GM12891 (cell line): ENCODE measurements at regions not wholly inside any gene's neighbourhood (a gene's known extent, or its start where the extent isn't known, plus 50 kb on each side); places are given as distances from the start of the nearest gene placed in this dataset.

Source experiments
- DNase-seq: peaks from one replicate; pipeline ENCODE4 v3.0.0; 2011; ENCODE audit warnings: low spot score; ENCODE audit not compliant: insufficient read length
- FAIRE-seq: peaks from 2 replicates; lab custom pipeline; 2011; peaks lifted over from hg19 to GRCh38; lab: Jason Lieb, UNC
- PAX5 ChIP-seq: IDR thresholded peaks from 2 replicates; pipeline ENCODE4 v1.6.1; 2011; ENCODE audit warnings: low read length, moderate library complexity, mild to moderate bottlenecking; ENCODE audit not compliant: insufficient read depth, severe bottlenecking
- POLR2A ChIP-seq: IDR thresholded peaks from 2 replicates; pipeline ENCODE4 v1.6.1; 2011; ENCODE audit warnings: low read depth, low read length, control low read depth
- POLR2AphosphoS5 ChIP-seq: IDR thresholded peaks from 2 replicates; pipeline ENCODE4 v1.6.1; 2011; ENCODE audit warnings: low read depth, low read length, control low read depth
- POU2F2 ChIP-seq: IDR thresholded peaks from 2 replicates; pipeline ENCODE4 v1.6.1; 2011; ENCODE audit warnings: low read depth, mild to moderate bottlenecking, control low read depth, low read length, moderate library complexity
- SPI1 ChIP-seq: IDR thresholded peaks from 2 replicates; pipeline ENCODE4 v1.6.1; 2011; ENCODE audit warnings: low read depth, low read length, control low read depth
- TAF1 ChIP-seq: IDR thresholded peaks from 2 replicates; pipeline ENCODE4 v1.6.1; 2011; ENCODE audit warnings: low read depth, low read length, control low read depth

GRCh38 chr9:80127920-80128319 lies 556.2 kb downstream of the TLE4 start:
- FAIRE-seq, result no peak
- TF ChIP-seq POLR2A (no peak), POU2F2 (no peak), SPI1 (no peak), TAF1 (no peak), PAX5 (no peak), POLR2AphosphoS5 (no peak)
- DNase-seq, result no peak

- no peak for TF ChIP-seq SPI1
- no peak for TF ChIP-seq TAF1
- TF ChIP-seq PAX5, result no peak
- no peak for TF ChIP-seq POU2F2
- DNase-seq, result no peak
- FAIRE-seq, result no peak
These were observed 554.0 kb downstream of the TLE4 start for GRCh38 chr9:80125731-80126264.

GRCh38 chr9:80117031-80117430 lies 545.3 kb downstream of the TLE4 start:
- DNase-seq (no peak), FAIRE-seq (no peak)
- no peak for TF ChIP-seq SPI1
- no peak for TF ChIP-seq POLR2A
- TF ChIP-seq PAX5, result no peak

- no peak for DNase-seq
- no peak for TF ChIP-seq TAF1
- no peak for TF ChIP-seq POU2F2
- no peak for TF ChIP-seq PAX5
- no peak for TF ChIP-seq SPI1
- TF ChIP-seq POLR2AphosphoS5, result no peak
- TF ChIP-seq POLR2A, result no peak
- no peak for FAIRE-seq
These were observed 542.5 kb downstream of the TLE4 start for GRCh38 chr9:80114241-80114640.

- no peak for FAIRE-seq
- no peak for DNase-seq
- no peak for TF ChIP-seq POLR2AphosphoS5
- TF ChIP-seq TAF1, result no peak
These were observed 536.3 kb downstream of the TLE4 start for GRCh38 chr9:80107931-80108660.

- TF ChIP-seq SPI1, result no peak
- no peak for TF ChIP-seq TAF1
- TF ChIP-seq POU2F2, result no peak
- TF ChIP-seq POLR2A, result no peak
- TF ChIP-seq POLR2AphosphoS5, result no peak
- no peak for TF ChIP-seq PAX5
- DNase-seq (no peak), FAIRE-seq (no peak)
These were observed 525.7 kb downstream of the TLE4 start for GRCh38 chr9:80097476-80097875.

GRCh38 chr9:80094176-80094771 lies 522.5 kb downstream of the TLE4 start:
- no peak for FAIRE-seq

GRCh38 chr9:80093695-80094094 lies 521.9 kb downstream of the TLE4 start:
- no peak for DNase-seq
- TF ChIP-seq TAF1, result no peak
- no peak for TF ChIP-seq POLR2A
- no peak for TF ChIP-seq POU2F2
- no peak for TF ChIP-seq POLR2AphosphoS5
- TF ChIP-seq SPI1, result no peak
- TF ChIP-seq PAX5, result no peak
- FAIRE-seq, result no peak

More at GRCh38 chr9:80094176-80094771, 522.5 kb downstream of the TLE4 start:
- TF ChIP-seq POLR2A (no peak), SPI1 (no peak), PAX5 (no peak), POLR2AphosphoS5 (no peak), TAF1 (no peak), POU2F2 (no peak)
- DNase-seq, result no peak

- FAIRE-seq, result no peak
These were observed 519.8 kb downstream of the TLE4 start for GRCh38 chr9:80091526-80091925.

GRCh38 chr9:80090317-80090716 lies 518.6 kb downstream of the TLE4 start:
- TF ChIP-seq POLR2AphosphoS5 (no peak), POLR2A (no peak), SPI1 (no peak), PAX5 (no peak), TAF1 (no peak), POU2F2 (no peak)
- no peak for DNase-seq
- no peak for FAIRE-seq

More at GRCh38 chr9:80091526-80091925, 519.8 kb downstream of the TLE4 start:
- DNase-seq, result no peak
- no peak for TF ChIP-seq POU2F2
- no peak for TF ChIP-seq PAX5
- TF ChIP-seq SPI1, result no peak
- TF ChIP-seq POLR2AphosphoS5, result no peak
